NCI-H2029 (cell line): ENCODE measurements at regions not wholly inside any gene's neighbourhood (a gene's known extent, or its start where the extent isn't known, plus 50 kb on each side); places are given as distances from the start of the nearest gene placed in this dataset.

Source experiments
- DNase-seq: peaks from one replicate; lab custom pipeline; 2025; lab: John Stamatoyannopoulos, UW

DNA sequence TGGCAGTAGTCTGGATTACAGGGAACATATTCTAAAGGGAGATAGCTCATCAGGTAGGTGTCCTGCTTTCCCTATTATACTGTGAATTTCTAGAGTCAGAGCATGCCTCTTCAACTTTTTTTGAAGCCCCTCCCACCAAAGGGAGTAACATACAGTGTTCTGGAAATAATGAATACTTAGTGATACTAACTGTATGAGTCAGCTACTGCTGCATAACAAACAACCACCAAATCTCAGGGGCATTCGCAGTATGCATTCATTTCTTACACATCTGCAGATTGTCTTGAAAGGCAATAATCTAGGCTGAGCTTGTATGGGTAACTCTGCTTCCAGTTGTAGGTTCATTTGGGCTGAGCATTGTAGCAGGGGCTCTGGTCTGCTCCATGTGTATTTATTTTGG lies 409.7 kb upstream of the SPRED2 start:
- no peak for DNase-seq

DNA sequence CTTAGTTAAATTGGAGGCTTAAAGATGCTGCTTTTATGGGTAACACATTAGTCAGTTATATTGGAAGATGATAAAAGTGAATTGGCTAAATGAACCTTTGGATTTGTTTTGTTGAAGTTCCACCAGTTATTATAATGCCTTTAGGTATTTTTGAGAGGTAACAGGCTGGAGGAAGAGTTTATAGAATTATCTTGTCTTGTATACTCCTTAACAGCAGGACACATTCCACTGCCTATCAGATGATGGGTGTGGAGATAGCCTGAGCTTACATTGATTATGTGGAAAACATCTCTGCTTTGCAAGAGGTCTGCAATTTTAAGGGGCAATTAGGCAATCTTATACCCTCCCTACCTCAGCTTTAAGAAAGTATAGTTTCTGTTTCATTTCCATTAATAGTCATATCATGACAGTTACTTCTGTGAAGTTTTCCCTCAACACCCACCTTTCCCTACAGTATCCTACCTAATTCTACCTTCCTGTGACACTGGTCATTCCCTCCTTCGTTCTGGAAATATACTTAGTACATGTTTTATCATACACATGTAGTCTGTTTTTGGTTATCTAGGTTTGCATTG lies 403.7 kb upstream of the SPRED2 start:
- DNase-seq: no peak

DNA sequence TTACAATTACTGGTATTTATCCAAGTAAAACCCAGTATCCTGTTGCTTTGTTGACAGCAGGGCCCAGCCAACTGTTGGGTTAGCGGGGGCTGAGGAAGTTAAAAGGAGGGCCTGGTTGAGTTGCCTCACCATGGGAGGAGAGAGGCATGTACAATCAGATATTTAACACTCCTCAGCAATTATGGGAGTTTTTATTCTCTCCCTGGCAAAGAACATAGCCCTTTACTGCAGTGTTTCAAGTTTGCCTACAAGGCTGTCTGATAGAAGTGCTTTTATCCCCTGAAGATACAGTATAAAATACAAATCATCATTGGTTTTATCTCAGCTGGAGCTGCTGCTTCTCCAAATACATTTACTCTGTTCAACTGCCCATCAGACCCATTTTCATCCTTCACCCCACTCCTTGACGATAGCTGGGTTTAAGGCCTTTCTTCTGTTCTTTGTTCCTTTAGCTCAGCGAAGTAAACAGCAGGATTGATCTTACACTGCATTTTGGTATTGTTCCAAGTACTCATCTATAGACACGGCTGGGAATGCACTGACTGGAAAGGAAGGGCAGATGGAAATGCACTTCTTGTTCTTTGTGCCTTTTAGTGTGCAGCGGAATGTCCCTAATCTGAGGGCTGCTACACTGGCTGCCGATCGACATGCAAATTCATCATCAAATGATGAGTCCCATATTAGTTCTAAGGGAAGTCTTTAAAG lies 402.5 kb upstream of the SPRED2 start:
- DNase-seq: no peak

DNA sequence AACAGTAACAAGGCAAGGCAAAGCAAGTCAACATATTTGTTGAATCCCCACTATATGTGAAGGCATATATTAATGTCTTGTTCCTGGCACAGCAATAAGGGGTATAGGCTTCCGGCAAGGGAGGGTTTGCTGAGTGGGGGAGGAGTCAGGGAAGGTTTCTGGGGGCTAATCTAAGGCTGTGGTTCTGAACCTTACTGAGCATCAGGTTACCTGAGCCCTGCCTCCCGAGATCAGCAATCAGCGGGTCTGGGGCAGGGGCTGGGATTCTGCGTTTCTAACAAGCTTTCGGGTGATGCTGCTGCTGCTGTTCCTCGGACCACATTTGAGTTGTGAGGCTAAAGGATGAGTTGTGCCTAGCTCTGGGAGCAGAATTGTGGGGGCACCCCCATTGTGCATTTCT lies 401.7 kb upstream of the SPRED2 start:
- no peak for DNase-seq

DNA sequence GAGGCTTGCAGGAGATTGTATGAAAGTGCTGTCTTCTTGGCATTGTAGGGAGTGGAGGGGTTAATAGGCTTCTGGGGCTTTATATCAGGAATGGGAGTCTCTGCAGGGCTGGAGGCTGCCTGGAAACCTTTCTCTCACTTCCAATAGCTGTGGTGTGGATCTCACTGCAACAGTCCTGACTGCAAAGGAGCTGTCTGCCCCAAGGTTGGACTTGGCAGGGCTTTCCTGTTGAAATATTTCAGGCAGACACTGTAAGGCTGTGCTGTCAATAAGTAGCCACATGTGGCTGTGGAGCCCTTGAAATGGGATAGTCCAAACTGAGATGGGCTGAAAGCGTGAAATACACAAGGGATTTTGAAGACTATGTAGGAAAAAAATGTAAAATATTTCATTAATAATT lies 399.1 kb upstream of the SPRED2 start:
- no peak for DNase-seq

DNA sequence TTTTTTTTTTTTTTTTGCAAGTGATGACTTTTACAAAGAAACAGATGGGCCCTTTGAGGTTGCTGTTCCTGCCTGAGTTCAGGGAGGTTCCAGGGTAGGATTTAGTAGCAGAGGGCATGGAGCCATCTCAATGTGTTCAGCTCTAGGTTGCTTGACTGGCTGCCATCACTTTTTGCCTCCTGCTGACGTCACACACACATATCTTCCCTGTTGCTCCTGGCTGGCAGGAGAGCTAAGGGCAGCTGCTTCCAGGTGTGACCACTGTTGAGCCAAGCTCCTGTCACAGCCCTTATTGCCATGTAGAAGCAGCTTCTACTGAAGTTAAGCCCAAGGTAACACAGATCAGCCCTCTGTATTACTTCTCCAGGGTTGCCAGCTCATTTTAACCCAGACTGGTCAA lies 394.2 kb upstream of the SPRED2 start:
- DNase-seq: no peak

DNA sequence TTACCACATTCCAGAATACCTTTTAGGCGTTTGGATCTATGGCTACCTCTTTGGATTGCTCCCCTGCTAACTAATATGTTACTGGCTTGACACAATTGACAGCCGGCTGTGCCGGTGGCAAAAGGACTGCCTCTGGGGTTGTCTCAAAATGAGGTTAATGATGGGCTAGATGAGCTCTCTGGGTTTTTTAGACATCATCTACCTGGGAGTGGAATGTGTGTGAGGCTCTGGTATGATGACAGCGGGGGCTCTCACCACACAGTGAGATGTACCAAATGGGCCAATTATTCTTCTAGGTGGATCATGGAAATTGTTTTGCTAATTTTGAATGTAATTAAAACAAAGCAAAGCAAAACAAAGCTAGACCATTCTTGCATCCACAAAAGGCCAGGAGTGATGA lies 391.1 kb upstream of the SPRED2 start:
- no peak for DNase-seq

DNA sequence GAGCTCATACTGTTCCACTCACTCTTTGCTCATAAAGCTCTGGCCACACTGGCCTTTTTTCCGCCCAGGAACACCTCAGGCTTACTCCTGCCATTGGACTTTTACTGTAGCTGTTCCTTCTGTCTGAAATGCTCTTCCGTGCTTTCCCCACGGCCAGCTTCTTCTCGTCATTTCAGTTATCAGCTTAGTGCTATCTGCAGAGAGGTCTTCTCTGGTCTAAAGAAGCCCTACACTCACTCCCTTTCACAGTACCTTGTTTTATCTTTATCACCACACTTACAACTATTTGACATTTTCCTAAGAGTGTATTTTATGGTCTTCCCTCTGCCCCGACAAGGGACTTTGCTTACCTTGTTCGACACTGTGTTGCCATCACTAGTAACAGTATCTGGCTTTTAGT lies 388.1 kb upstream of the SPRED2 start:
- no peak for DNase-seq

DNA sequence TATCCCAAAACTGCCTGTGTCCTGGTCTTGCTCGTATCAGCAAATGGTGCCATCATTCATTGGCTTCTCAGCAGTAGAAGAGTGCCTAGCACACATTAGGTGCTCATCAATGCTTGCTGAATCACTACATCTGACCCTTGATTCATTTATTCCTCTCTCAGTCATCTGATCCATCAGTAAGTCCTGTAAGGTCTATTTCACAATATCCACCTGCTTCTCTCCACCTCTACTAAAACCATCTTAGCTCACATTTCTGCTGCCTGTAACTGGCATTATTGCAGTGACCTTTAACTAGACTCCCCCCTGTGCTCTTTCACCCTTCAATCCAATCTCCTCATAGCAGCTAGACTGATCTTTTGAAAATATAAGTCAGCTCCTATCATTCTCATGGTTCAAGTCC lies 387.6 kb upstream of the SPRED2 start:
- no peak for DNase-seq

DNA sequence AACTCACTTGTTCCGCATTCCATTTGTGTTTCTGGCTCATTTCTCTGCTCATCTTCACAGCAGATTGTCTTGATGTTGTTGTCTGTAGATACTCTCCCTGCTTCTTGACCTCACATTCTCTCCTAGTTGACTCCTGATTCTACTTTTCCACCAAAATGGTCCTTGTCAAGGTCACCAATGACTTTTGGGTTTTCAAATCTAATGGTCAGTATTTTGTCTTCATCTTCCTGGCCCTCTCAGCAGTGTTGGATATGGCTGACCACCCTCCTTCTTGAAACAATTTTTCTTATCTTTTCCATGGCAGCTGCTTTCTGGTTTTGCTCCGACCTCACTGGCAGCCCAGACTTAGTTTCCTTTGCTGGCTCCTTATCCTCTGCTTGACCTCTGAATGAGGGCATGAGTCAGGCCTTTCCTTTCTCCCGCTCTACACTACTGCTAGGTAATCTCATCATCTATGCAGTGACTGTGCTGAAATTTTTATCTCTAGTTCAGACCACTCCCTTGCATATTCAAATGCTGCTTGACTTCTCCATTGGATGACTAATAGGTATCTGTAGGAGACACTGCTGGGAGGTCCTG lies 386.6 kb upstream of the SPRED2 start:
- DNase-seq: no peak

DNA sequence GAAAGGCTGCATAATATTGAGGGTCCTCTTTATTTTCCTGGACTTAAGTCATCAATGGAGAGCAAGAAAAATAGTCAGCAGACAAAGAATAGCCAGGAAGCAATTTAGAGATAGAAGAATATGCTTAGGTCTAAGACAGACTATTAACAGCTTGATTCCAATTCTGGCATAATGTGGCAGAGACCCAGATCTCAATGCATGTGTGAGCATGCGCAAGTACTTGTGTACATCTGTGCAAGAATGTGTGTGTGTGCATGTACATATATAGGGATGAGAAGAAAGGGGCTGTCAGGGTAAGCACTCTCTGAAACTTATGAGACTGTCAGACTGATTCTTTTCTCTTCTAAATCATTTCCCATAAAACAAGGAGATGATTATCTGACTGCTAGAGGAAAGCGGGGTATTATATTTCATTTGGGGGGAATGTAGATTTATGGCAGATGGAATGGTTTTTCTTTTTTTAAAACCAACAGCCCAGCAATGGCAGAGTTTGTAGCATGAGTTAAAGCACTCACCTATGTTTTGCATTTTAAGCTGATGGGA lies 381.3 kb upstream of the SPRED2 start:
- DNase-seq: no peak

DNA sequence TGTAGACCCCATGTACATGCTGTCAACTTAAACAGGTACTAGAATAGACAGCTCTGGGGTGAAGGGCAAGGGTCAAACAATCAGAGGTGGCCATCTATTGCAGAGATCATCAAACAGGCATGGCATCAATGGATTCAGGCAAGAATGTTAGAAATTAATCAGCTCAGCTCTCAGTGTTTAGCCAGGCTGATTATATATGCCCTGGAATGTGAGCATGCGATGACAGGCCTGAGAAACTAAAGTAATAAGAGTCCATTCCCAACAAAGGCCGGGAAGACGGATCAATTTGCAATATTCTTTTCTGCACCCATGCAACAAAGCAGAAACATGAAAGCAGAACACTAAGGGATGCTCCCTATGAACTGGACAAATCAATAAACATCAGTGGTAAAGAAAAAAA lies 380.5 kb upstream of the SPRED2 start:
- DNase-seq: no peak

DNA sequence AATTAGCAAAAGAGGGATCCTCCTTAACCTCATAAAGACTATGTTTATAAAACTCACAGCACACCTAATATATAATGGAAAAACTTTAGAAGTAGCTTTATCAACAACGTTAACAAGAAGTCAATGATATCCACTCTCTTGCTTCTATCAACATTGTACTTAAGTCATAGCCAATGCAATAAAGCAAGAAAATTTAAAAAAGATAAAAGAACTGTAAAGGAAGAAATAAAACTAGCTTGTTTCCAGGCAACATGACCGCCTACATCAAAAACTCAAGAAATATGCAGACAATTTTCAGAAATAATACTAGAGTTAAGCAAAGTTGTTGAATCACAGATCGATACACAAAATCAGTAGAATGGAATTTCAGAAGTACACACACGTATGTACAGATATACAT lies 375.5 kb upstream of the SPRED2 start:
- no peak for DNase-seq

DNA sequence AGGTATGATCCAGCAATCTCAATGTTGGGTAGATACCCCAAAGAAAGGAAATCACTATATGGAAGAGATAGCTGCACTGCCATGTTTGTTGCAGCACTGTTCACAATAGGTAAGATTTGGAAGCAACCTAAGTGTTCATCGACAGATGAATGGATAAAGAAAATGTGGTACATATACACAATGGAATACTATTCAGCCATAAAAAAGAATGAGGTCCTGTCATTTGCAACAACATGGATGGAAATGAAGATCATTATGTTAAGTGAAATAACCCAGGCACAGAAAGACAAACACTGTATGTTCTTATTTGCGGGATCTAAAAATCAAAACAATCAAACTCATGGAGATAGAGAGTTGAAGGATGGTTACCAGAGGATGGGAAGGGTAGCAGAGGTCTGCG lies 372.4 kb upstream of the SPRED2 start:
- no peak for DNase-seq

DNA sequence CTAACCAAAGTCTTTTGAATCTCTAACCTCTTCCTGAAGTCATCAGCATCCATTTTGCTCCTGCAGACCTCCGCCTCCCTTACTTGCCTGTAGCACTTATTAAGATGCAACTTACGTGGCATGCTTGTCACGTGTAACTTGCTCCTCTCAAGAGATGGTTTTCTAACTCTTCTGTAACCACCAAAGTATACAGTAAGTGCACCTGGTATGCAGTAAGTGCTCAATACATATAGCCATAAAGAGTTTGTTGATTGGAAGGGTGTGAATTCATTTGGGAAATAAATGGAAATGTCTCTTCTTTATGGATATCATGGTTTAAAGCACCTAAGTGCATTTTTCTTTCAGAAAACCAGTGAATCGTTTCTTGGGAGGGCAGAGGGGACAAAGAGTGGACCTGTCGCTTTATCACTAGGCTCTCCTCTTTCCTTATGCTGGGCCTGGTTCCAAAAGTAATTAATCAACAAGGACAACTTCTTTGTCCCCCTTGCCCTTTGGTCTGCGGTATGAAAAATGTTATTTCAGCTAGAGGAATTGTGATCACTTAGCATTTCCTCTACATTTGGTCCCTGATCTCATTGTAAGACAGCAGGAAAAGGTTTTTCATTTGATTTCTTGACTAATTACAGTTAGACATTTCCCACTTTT lies 370.0 kb upstream of the SPRED2 start:
- DNase-seq: no peak

DNA sequence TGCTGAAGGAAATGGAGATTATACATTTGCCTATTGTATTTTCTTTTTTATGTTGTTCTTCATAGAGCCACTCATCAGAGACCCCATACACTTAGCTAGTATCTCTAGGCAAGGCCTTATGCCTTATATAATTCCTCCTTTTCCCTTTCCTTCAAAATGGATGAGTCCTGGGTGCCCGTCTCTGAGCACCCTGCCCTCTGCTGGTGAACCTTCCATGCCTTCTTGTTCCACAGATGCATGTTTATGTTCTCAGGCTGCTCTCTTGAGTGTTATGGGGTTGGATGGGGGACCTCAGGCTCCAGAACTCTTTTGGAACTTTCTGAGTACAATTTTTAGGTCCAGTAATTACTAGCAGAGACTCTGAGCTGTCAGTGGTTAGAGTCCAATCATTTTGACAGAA lies 368.6 kb upstream of the SPRED2 start:
- no peak for DNase-seq

DNA sequence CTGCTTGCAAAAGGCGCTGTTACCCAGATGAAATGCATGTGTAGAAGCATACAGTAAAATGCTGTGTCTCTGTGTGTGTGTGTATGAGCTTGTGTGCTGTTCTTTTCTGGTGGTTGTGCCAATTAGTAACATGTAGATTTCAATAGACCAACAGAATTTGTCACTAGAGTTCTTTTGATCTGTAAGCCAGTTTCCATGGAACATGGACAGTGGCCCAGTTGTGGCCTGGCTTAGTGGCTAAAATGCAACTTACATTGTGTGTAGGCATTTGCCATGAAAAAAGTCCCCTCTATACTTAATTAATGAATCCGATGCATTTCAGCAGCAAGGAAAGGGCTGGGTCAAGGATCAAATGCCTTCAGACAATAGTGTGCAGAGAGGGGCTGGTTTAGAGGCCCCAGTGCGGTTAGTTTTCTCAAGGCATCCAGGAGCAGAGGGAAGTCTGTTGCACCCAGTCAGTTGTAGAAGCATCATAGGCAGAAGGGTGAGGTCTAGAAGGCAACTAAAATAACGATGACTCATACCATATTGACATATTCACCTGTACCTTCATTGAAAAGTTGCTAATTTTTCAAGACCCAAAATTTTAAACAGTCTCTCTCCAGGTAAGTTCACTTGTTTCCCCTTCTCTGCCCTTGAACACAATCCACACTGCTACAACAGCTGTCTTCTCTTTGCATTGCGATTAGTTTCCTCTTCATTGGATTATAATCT lies 366.9 kb upstream of the SPRED2 start:
- DNase-seq: no peak

DNA sequence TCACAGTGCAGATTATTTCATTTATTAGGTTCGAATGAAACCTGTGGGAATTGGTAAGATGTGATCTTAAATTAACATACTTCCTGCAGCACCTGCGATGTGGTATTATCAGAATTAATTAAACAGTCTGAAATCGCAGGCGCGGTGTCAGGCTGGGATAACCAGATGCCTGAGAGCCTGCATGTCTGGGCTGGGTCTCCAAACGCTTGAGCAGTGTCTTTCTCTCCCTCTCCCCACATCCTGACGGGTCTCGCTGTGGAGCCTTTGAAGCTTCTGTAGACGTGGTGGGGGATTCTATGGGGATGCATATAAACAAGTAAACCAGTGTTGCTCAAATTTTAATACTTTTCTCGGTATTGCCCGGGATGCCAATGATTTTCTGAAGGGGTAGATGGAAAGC lies 366.2 kb upstream of the SPRED2 start:
- DNase-seq: no peak

DNA sequence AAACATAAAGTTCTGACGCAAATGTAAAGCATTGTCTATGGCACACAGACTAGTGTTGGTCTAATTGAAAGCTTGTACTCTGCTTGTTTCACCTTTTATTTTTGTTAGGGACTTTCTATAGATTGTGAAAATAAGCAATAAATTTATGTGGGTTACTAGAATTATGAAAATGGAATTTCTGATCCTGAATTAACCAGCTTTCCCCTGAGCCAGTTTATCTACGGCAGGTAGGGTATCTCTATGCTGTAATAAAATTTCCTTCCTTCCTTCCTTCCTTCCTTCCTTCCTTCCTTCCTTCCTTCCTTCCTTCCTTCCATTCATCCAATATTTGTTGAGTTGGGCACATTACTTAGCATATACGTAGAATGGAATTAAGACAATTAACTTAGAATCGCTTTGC lies 362.6 kb upstream of the SPRED2 start:
- DNase-seq: no peak

DNA sequence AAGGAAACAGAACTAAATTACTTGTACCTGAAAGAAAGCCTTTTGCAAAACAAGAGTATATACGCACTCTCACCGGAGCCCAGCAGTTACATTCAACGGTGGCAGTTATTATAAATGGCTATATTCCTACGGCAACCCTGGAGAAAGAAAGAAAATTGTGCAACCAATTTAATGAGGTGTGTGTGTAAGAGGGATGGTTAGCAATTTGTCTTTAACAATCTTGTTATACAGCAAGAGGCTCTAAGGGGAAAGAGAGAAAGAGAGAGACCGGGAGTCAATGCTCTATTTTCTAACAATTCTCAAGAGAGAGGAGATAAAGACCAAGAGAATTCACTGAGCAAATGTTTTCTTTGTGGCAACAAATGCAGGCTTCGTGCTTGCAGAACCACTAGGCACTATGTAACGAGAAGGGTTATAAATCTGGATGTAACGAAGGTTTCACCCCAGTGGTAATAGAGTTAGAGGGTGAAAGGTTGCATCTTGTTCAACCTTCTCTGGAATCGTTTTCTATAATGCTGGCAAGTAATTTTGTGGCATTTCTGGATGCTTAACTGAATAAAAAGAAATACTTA lies 359.1 kb upstream of the SPRED2 start:
- DNase-seq: no peak

DNA sequence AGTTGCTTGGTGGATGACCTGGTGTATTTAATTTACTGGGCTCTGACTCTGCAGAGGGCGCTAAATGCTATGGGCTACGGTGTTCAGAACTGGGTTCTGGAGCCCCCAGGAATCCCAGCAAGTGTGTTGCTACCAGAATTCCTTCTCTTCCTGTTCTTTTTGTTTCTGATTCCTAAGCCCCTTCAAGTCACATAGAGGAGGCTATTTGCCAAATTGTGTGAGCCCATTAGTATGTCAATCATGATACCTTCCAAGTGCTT lies 358.2 kb upstream of the SPRED2 start:
- DNase-seq: no peak

DNA sequence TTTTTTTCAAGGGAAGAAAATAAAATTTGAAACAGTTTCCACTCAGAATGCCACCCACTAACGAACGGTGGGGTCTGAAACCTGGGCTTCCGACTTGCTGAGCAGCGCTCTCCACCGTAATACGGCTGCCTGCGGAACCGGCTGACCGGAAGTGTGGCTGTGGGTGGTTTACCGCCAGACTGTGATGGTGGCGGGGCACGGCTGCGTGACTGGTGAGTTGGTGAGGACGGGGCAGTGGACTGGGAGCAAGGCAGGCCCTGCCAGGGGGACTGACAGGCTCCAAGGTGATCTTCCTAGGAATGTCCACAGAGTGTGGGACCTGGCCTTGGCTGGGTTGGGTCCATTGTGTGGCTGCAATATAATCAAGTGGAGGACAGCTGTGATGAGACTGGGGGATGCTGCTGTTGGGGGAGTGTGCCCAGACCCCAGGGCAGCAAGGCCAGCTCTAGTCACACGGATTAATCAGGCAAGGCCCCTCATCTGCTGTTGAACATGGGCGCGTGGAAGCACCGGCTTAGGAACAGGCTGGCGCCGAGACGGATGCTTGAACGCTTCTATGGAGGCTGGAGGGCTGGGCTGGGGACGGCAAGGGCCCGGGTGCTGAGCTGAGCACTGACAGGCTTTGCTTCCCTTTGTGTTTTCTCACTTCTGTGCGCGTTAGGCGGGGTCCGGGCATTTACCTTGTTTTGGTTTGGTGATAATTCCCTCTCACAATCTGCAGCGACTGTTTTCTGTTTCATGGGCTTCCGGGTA lies 357.7 kb upstream of the SPRED2 start:
- no peak for DNase-seq
